ENCODE measurements at regions not wholly inside any gene's neighbourhood (a gene's known extent, or its start where the extent isn't known, plus 50 kb on each side); places are given as distances from the start of the nearest gene placed in this dataset.

GRCh38 chr3:146655333-146655996, 50.3 kb upstream of the PLSCR5 start:
- TF ChIP-seq, protein P1, sequence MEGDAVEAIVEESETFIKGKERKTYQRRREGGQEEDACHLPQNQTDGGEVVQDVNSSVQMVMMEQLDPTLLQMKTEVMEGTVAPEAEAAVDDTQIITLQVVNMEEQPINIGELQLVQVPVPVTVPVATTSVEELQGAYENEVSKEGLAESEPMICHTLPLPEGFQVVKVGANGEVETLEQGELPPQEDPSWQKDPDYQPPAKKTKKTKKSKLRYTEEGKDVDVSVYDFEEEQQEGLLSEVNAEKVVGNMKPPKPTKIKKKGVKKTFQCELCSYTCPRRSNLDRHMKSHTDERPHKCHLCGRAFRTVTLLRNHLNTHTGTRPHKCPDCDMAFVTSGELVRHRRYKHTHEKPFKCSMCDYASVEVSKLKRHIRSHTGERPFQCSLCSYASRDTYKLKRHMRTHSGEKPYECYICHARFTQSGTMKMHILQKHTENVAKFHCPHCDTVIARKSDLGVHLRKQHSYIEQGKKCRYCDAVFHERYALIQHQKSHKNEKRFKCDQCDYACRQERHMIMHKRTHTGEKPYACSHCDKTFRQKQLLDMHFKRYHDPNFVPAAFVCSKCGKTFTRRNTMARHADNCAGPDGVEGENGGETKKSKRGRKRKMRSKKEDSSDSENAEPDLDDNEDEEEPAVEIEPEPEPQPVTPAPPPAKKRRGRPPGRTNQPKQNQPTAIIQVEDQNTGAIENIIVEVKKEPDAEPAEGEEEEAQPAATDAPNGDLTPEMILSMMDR (conservative IDR thresholded peaks at IDR 0.05; ENCODE audit: low read depth, low read length), result no peak
- no peak for TF ChIP-seq POLR2A (IDR thresholded peaks at IDR 0.05; ENCODE audit: low read depth, low read length)
- TF ChIP-seq MXI1 (IDR thresholded peaks at IDR 0.05; ENCODE audit: borderline replicate concordance, low read depth, low read length), result no peak
- TF ChIP-seq MAZ (IDR thresholded peaks at IDR 0.05; ENCODE audit: borderline replicate concordance, low read depth, low read length), result no peak
- no peak for TF ChIP-seq MAFK (IDR thresholded peaks at IDR 0.05; ENCODE audit: low read depth, low read length)
- TF ChIP-seq, protein P2, sequence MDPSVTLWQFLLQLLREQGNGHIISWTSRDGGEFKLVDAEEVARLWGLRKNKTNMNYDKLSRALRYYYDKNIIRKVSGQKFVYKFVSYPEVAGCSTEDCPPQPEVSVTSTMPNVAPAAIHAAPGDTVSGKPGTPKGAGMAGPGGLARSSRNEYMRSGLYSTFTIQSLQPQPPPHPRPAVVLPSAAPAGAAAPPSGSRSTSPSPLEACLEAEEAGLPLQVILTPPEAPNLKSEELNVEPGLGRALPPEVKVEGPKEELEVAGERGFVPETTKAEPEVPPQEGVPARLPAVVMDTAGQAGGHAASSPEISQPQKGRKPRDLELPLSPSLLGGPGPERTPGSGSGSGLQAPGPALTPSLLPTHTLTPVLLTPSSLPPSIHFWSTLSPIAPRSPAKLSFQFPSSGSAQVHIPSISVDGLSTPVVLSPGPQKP (IDR thresholded peaks at IDR 0.05; ENCODE audit: borderline replicate concordance, low read depth, low read length), result no peak
- TF ChIP-seq CEBPB (IDR thresholded peaks at IDR 0.05; ENCODE audit: low read depth, low read length), result no peak
